A549 (cell line): ENCODE measurements at regions not wholly inside any gene's neighbourhood (a gene's known extent, or its start where the extent isn't known, plus 50 kb on each side); places are given as distances from the start of the nearest gene placed in this dataset.
A peak's percentile ranks its signal among the peaks of the same experiment; 100 is the strongest.
"Not testable (repeated sequence)": the region's sequence is repeated elsewhere in the genome, so short reads cannot be mapped to it uniquely, and the experiment has no call there.

Experiments used
- ATAC-seq, 2 experiments: fragments of 200-7000 bp in 1 of 2; fragments of >200 bp in 1 of 2; cut with Nextera tagmentation in 1 of 2; cut with Tn5 transposase in 1 of 2; 3 replicates each; pipeline versions ENCODE4 v1.8.0 to v1.9.1; 2018 to 2020; ENCODE audit warnings: mild to moderate bottlenecking in 1 of 2, moderate library complexity in 1 of 2
- CTCF ChIA-PET: fragments of 300-600 bp; sonication (Branson Sonifier 250); formaldehyde crosslinking; extraction: SDS; loops from one replicate; lab custom pipeline; 2021; ENCODE audit warnings: antibody characterized with exemption, inconsistent platforms; lab: Yijun Ruan, JAX
- POLR2A ChIA-PET: fragments of 350-600 bp; formaldehyde crosslinking; extraction: SDS; loops from one replicate; lab custom pipeline; 2021; ENCODE audit warnings: antibody characterized with exemption, inconsistent platforms; lab: Yijun Ruan, JAX
- DNase-seq, 2 experiments: peaks; one replicate each; pipeline versions ENCODE4 v3.0.0 to v3.0.0-alpha.2; 2011 to 2016; ENCODE audit warnings: low read depth in 1 of 2, low spot score in 1 of 2
- FAIRE-seq: peaks from 2 replicates; lab custom pipeline; 2011; peaks lifted over from hg19 to GRCh38; lab: Jason Lieb, UNC
- H3K27ac ChIP-seq, 2 experiments: fragments of >200 bp; sonication (Bioruptor Twin); formaldehyde crosslinking; 3 replicates each; pipeline ENCODE4 v1.5.1; 2016 to 2017
- H3K4me1 ChIP-seq: fragments of >200 bp; sonication (Bioruptor Twin); formaldehyde crosslinking; 3 replicates; pipeline ENCODE4 v1.6.1; 2016
- H3K4me2 ChIP-seq: fragments of >200 bp; sonication (Bioruptor Twin); formaldehyde crosslinking; 3 replicates; pipeline ENCODE4 v1.6.1; 2016
- H3K4me3 ChIP-seq: fragments of >200 bp; sonication (Bioruptor Twin); formaldehyde crosslinking; 3 replicates; pipeline ENCODE4 v1.5.1; 2016
- H3K9me3 ChIP-seq: fragments of >200 bp; sonication (Bioruptor Twin); formaldehyde crosslinking; 3 replicates; pipeline ENCODE4 v1.6.1; 2016
- BCL3 ChIP-seq: fragments of >200 bp; sonication (Bioruptor Twin); formaldehyde crosslinking; IDR thresholded peaks from 3 replicates; pipeline ENCODE4 v1.6.1; 2016
- CBX2 ChIP-seq: fragments of 200-600 bp; sonication (generic); IDR thresholded peaks from 2 replicates; pipeline ENCODE4 v1.6.1; 2016; ENCODE audit warnings: low read depth, mild to moderate bottlenecking, borderline replicate concordance
- CHD2 ChIP-seq: fragments of 150-350 bp; IDR thresholded peaks from 2 replicates; pipeline ENCODE4 v1.6.1; 2014; ENCODE audit warnings: low read length; ENCODE audit not compliant: partially characterized antibody
- CTCF ChIP-seq: fragments of >200 bp; sonication (Bioruptor Twin); formaldehyde crosslinking; IDR thresholded peaks from 3 replicates; pipeline ENCODE4 v1.5.1; 2016
- E2F6 ChIP-seq: IDR thresholded peaks from 2 replicates; pipeline ENCODE4 v1.6.1; 2012; ENCODE audit warnings: low read depth, borderline replicate concordance
- EHF ChIP-seq: fragments of 250-450 bp; sonication (Bioruptor Pico); IDR thresholded peaks from 2 replicates; pipeline ENCODE4 v1.5.0; 2020; ENCODE audit warnings: mild to moderate bottlenecking
- FOSL2 ChIP-seq, 2 experiments: fragments of 450-650 bp in 1 of 2; fragments of >200 bp in 1 of 2; sonication (Bioruptor Twin) in 1 of 2; formaldehyde crosslinking; IDR thresholded peaks; 2 replicates each; pipeline versions ENCODE4 v1.5.0 to v1.6.1; 2016 to 2020; ENCODE audit warnings: mild to moderate bottlenecking in 1 of 2, moderate library complexity in 1 of 2
- HEYL ChIP-seq: fragments of 250-450 bp; sonication (Bioruptor Pico); IDR thresholded peaks from 2 replicates; pipeline ENCODE4 v1.8.0; 2021; ENCODE audit warnings: mild to moderate bottlenecking, moderate library complexity
- HOXB13 ChIP-seq: fragments of 250-450 bp; sonication (Bioruptor Pico); IDR thresholded peaks from 2 replicates; pipeline ENCODE4 v1.5.0; 2020; ENCODE audit warnings: low read depth, mild to moderate bottlenecking, moderate library complexity
- KDM5A ChIP-seq: fragments of 200-600 bp; sonication (generic); IDR thresholded peaks from 2 replicates; pipeline ENCODE4 v1.6.1; 2016; ENCODE audit warnings: antibody characterized with exemption, mild to moderate bottlenecking
- MAFK ChIP-seq: fragments of 450-650 bp; IDR thresholded peaks from 2 replicates; pipeline ENCODE4 v1.6.1; 2014; ENCODE audit not compliant: partially characterized antibody
- PBX3 ChIP-seq: IDR thresholded peaks from 2 replicates; pipeline ENCODE4 v1.6.1; 2012
- PHF8 ChIP-seq: fragments of 200-600 bp; sonication (generic); IDR thresholded peaks from 2 replicates; pipeline ENCODE4 v1.6.1; 2016; ENCODE audit warnings: low read depth, mild to moderate bottlenecking, antibody characterized with exemption, moderate library complexity, borderline replicate concordance
- RARB ChIP-seq: fragments of 250-450 bp; sonication (Bioruptor Pico); IDR thresholded peaks from 2 replicates; pipeline ENCODE4 v1.8.0; 2021; ENCODE audit warnings: mild to moderate bottlenecking, moderate library complexity
- SMC3 ChIP-seq: fragments of >200 bp; sonication (Bioruptor Twin); formaldehyde crosslinking; IDR thresholded peaks from 3 replicates; pipeline ENCODE4 v1.6.1; 2018; ENCODE audit warnings: inconsistent platforms
- TP53 ChIP-seq: fragments of 250-450 bp; sonication (Bioruptor Pico); IDR thresholded peaks from 2 replicates; pipeline ENCODE4 v1.5.0; 2021; ENCODE audit warnings: mild to moderate bottlenecking, moderate library complexity
- WGBS: methylation state at CpG from one replicate; pipeline ENCODE4 v1.1.6; 2017; ENCODE audit errors: missing lambda C conversion rate; 5-methylcytosine and 5-hydroxymethylcytosine counted together
- TF ChIP-seq, protein P1 (sequence below): fragments of >200 bp; sonication (Bioruptor Twin); formaldehyde crosslinking; IDR thresholded peaks from 2 replicates; pipeline ENCODE4 v1.6.1; 2016

DNA sequence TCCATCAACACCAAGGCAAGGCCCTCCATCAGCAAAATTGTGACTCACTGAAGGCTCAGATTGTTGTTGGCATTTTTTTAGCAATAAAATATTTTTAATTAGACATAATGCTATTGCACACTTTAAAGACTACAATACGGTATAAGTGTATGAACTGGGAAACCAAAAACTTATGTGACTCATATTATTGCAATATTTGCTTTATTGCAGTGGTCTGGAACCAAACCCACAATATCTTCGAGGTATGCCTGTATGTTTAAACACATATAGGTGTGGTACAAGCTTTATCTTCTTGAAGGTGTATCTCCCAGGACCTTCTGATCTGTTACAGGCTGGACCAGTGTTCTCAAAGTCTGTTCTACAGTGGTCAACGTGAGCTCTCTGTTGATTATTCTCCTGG lies 142.3 kb upstream of the FNDC3A start:
- FAIRE-seq (no peak), ATAC-seq (no peak), DNase-seq (no peak)
- H3K4me1 ChIP-seq: peaks cover 21% of the 10 kb centered on the region
- no peak overlapping the region for H3K4me3 ChIP-seq
- 30% methylated on average over 3 of the region's 3 CpGs for WGBS
- CTCF ChIA-PET: no interaction called here
- 0 out of 3 replicates have a peak, but pooled peaks cover 7% of the 10 kb centered on the region for H3K9me3 ChIP-seq
- TF ChIP-seq PHF8 (no peak), CTCF (no peak)
- no peak overlapping the region for H3K27ac ChIP-seq
- H3K4me2 ChIP-seq: no peak overlapping the region
- POLR2A ChIA-PET: no interaction called here

DNA sequence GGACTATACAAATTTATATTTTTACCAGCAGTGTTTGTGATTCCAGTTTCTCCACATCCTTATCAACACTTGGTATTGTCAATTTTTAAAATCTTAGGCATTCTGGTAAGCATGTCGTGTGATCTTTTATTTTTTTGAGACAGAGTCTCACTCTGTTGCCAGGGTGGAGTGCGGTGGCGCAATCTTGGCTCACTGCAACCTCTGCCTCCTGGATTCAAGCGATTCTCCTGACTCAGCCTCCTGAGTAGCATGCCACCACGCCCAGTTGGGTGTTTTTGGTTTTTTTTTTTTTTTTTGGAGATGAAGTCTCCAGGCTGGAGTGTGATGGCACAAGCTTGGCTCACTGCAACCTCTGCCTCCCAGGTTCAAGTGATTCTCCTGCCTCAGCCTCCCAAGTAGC lies 140.4 kb upstream of the FNDC3A start:
- FAIRE-seq, ATAC-seq, H3K4me3 ChIP-seq, CTCF ChIA-PET, H3K4me2 ChIP-seq, H3K27ac ChIP-seq, DNase-seq, H3K9me3 ChIP-seq: not testable (repeated sequence)
- peaks cover 16% of the 10 kb centered on the region for H3K4me1 ChIP-seq
- 61% methylated on average over 5 of the region's 5 CpGs for WGBS
- POLR2A ChIA-PET: interaction anchor here (0.7 kb wide), 1 partner anchor 19 kb away, joined by 6 read pairs; no protein-coding TSS in a partner anchor

DNA sequence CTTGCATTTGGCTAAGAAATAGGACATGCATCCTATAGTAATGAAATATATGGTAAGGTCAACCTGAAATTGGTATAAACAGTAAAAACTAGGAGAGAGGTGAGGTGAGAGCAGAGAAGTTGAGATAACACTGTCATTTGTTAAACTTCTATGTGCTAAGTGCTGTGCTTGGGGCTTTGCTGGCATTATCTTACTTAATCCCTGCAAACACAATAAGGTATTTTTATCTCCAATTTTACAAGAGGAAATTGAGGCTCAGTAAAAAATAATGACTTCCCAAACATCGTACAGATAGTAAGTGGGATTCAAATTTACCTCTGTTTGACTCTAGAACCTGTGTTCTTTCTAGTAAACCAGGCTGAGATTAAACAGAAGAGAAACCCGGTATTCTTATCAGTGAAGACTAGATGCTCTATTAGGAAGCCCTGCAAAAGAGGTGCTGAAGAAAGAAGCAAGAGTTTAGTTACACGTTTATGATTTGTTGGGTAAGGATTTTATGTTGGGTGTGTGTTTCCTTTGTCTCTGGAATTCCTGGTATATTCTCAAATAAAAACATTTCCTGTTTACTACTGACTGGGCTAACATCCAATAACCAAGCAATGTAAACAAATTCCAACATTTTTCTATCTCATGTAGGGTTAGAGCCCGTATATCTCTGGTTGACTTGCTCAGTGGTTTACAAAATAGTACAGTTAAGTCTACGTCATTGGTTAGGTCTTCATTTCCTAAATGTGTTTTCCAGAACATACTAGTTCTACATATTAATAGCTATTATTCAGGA lies 137.3 kb upstream of the FNDC3A start:
- DNase-seq: peak in 1 of 2 experiments; percentile 58
- no peak for FAIRE-seq

GRCh38 chr13:48839171-48839570 lies 136.5 kb upstream of the FNDC3A start:
- TF ChIP-seq EHF (CRISPR knock-in tag) (no peak), CHD2 (no peak), BCL3 (no peak)
- CTCF ChIA-PET: no interaction called here
- WGBS: 85% methylated on average over 3 of the region's 3 CpGs
- ATAC-seq (no peak), DNase-seq (no peak), FAIRE-seq (no peak)
- Histone ChIP-seq H3K9me3 (0 out of 3 replicates have a peak, but pooled peaks cover 3% of the 10 kb centered on the region), H3K27ac (no peak overlapping the region), H3K4me1 (peaks cover 16% of the 10 kb centered on the region), H3K4me2 (no peak overlapping the region; the same call in 2 of the 3 replicates), H3K4me3 (no peak overlapping the region)
- POLR2A ChIA-PET: no interaction called here

More for the DNA sequence above, 137.3 kb upstream of the FNDC3A start:
- no peak for TF ChIP-seq RARB (CRISPR knock-in tag)
- TF ChIP-seq SMC3: no peak
- TF ChIP-seq KDM5A: no peak
- TF ChIP-seq PBX3: no peak
- TF ChIP-seq E2F6: no peak
- no peak for TF ChIP-seq MAFK
- TF ChIP-seq, protein P1, sequence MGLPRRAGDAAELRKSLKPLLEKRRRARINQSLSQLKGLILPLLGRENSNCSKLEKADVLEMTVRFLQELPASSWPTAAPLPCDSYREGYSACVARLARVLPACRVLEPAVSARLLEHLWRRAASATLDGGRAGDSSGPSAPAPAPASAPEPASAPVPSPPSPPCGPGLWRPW: no peak
- no peak for TF ChIP-seq HOXB13 (CRISPR knock-in tag)
- TF ChIP-seq HEYL: no peak
- no peak for TF ChIP-seq TP53 (CRISPR knock-in tag)
- no peak for TF ChIP-seq FOSL2 (IDR thresholded peaks at IDR 0.05)
- TF ChIP-seq FOSL2 (CRISPR knock-in tag; IDR thresholded peaks at IDR 0.05): no peak
- TF ChIP-seq CBX2: no peak
- ChIA-PET CTCF (no interaction called here), POLR2A (no interaction called here)
- H3K27ac ChIP-seq: 0 out of 6 replicates have a peak overlapping the region, but pooled peaks of 1 of the 2 experiments have one; percentile 17
- 0 out of 3 replicates have a peak, but pooled peaks cover 3% of the 10 kb centered on the region for H3K9me3 ChIP-seq
- peaks cover 16% of the 10 kb centered on the region for H3K4me1 ChIP-seq
- H3K4me3 ChIP-seq: no peak overlapping the region
- 12% methylated on average over 5 of the region's 5 CpGs for WGBS
- peak in 1 of 2 experiments; percentile 77; a peak in 3 of 6 replicates for ATAC-seq
- peak overlapping the region; percentile 50 for H3K4me2 ChIP-seq
